Subcutaneous abdominal adipose tissue (tissue), 5 donors: ENCODE measurements at regions not wholly inside any gene's neighbourhood (a gene's known extent, or its start where the extent isn't known, plus 50 kb on each side); places are given as distances from the start of the nearest gene placed in this dataset.
A peak's percentile ranks its signal among the peaks of the same experiment; 100 is the strongest.

ENCODE experiments used
- H3K27ac ChIP-seq: one replicate; pipeline ENCODE4 v1.7.0; 2013; ENCODE audit warnings: low read depth, mild to moderate bottlenecking, inconsistent platforms, low read length, moderate library complexity
- H3K27me3 ChIP-seq, 5 donors: one replicate each; pipeline ENCODE4 v1.7.0; 2013; ENCODE audit warnings: low read length in 5 of 5, inconsistent platforms in 1 of 5; ENCODE audit not compliant: control insufficient read depth in 5 of 5, insufficient read depth in 4 of 5
- H3K36me3 ChIP-seq, 5 donors: one replicate each; pipeline ENCODE4 v1.7.0; 2013; ENCODE audit warnings: low read length in 5 of 5; ENCODE audit not compliant: control insufficient read depth in 5 of 5, insufficient read depth in 5 of 5
- H3K4me1 ChIP-seq, 5 donors: one replicate each; pipeline ENCODE4 v1.7.0; 2013; ENCODE audit warnings: low read length in 5 of 5, mild to moderate bottlenecking in 3 of 5, moderate library complexity in 1 of 5; ENCODE audit not compliant: control insufficient read depth in 5 of 5, insufficient read depth in 5 of 5
- H3K4me3 ChIP-seq, 5 donors: one replicate each; pipeline ENCODE4 v1.7.0; 2013; ENCODE audit warnings: low read length in 5 of 5, low read depth in 1 of 5
- H3K9ac ChIP-seq, 5 donors: one replicate each; pipeline ENCODE4 v1.7.0; 2013; ENCODE audit warnings: low read length in 5 of 5, mild to moderate bottlenecking in 4 of 5, moderate library complexity in 3 of 5
- H3K9me3 ChIP-seq, 5 donors: one replicate each; pipeline ENCODE4 v1.7.0; 2013; ENCODE audit warnings: low read length in 5 of 5; ENCODE audit not compliant: control insufficient read depth in 5 of 5
- donor health status: healthy.
- donor health status: healthy.
- donor health status: healthy.
- donor health status: healthy.
- donor health status: healthy.

DNA sequence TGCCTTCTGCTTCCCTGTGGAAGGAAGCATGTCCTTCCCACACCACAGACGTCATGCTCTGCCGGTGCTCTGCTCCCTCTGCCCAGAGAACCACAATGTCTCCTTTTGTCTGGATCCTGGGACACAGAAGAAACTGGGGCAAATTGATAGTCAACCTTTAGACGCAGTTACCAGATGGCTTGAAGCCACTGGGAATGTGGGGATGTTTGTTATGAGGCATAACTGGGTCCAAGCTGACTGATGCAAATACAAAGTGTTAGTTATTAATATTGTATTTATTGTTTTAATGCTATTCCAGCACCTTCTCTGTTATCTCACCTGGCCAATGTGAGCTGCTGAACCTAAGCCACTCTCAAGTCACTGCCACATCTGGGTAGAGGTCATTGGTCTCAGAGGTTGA is 322.2 kb downstream of the SHANK2 start:
- Histone ChIP-seq H3K9me3 (peaks cover 0 to 13% (median 12%) of the 10 kb centered on the region in 5 donors), H3K4me3 (no peak overlapping the region), H3K27ac (no peak overlapping the region), H3K4me1 (no peaks in the 10 kb centered on the region), H3K9ac (no peak overlapping the region), H3K27me3 (peaks cover 7 to 18% (median 7%) of the 10 kb centered on the region in 5 donors), H3K36me3 (no peaks in the 10 kb centered on the region)

DNA sequence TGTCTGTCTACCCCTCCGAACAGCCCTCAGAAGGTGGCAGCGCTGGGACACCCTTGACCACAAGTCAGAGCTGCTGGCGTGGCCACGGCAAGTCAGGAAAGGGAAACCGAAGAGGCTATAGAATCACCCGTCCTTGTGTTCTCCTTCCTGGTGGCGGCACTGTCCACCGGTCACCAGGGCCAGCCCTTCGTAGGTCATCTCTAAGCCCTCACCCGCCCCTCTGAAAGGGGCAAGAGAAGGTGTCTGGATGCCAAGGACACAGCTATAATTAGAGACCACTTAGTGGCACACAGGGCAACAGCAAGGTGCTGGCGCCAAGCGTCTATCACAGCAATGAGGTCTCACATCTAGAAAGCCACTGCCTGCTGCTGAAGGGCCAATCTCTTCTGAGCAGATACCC is 320.9 kb downstream of the SHANK2 start:
- Histone ChIP-seq H3K36me3 (no peaks in the 10 kb centered on the region), H3K27ac (no peak overlapping the region), H3K4me1 (no peaks in the 10 kb centered on the region), H3K4me3 (no peak overlapping the region), H3K9ac (no peak overlapping the region), H3K9me3 (peaks cover 0 to 13% (median 11%) of the 10 kb centered on the region in 5 donors), H3K27me3 (peaks cover 7 to 18% (median 7%) of the 10 kb centered on the region in 5 donors)

DNA sequence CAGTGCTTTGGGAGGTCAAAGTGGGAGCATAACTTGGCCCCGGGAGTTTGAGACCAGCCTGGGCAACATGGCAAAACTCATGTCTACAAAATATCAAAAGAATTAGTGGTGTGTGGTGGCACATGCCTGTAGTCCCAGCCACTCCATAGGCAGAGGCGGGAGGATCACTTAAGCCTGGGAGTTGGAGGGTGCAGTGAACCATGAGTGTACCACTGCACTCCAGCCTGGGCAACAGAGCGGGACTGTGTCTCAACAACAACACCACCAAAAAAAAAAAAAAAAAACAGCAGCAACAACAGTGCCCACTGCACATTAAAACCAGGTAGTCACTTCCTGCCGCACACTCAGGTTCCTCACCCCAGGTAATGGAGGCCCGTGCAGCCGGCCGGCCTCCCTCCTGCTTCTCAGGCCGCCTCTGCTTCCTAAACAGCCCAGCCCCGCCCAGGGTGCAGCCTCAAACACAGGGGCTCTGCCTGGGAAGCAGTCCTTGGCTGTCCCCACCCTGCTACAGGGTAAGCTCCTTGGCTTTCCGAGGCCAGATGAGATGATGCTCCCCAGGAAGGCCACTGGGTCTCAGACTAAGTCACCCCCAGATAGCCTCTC is 318.3 kb downstream of the SHANK2 start:
- Histone ChIP-seq H3K27ac (no peak overlapping the region), H3K9me3 (peaks cover 0 to 27% (median 23%) of the 10 kb centered on the region in 5 donors), H3K36me3 (no peaks in the 10 kb centered on the region), H3K27me3 (peaks cover 4 to 18% (median 7%) of the 10 kb centered on the region in 5 donors), H3K4me3 (no peak overlapping the region), H3K4me1 (no peaks in the 10 kb centered on the region), H3K9ac (no peak overlapping the region)

DNA sequence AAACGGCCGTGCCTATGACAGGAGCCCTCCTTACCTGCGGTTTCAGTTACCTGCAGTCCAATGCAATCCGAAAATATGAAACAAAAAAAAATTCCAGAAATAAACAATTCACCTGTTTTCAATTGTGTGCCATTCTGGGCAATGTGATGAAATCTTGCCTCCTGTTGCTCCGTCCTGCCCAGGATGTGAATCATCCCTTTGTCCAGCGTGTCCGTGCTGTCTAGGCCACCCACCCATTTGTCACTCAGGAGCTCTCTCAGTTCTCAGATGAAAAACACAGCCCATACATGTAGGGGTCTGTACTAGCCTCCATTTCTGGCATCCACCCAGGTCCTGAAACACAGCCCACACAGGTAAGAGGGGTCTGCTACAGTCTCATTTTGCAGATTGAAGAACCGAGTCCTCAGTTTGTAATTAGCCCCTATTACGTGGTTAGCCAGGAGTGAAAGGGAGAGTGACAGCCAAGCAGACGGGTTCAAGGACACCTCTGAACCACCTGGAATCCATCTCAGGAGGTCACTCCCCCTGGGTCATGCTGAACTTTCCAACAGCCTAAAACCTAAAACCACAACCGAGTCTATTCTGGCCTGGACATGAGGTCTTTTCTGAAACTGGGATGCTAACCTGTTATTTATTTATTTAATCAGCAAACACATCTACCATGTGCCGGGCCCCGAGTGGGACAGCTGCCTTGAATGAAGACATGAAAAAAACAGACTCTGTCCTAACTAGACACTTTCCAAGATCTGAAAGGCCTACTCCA is 317.2 kb downstream of the SHANK2 start:
- H3K36me3 ChIP-seq: no peaks in the 10 kb centered on the region

DNA sequence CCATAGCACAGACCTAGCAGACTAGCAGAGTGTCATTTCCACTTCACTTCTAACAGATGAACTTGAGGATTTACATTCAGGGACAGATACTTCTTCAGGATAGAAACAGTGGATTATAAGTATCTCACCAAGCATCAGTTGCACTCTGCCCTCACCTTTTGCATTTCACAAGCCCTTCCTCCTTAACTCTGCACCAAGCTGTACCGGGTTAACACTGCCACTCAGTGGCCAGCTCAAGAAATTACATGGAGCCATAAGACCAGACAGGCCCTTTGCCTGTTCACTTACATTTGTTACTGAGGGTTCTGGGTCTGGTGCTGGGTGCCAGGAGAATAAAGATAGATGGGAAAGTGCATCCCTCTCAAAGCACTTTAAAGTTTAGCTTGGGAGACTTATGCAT is 309.8 kb downstream of the SHANK2 start:
- Histone ChIP-seq H3K4me3 (peak overlapping the region in 2 of 5 donors; percentile 42 to 46), H3K36me3 (no peaks in the 10 kb centered on the region), H3K9ac (no peak overlapping the region), H3K4me1 (no peaks in the 10 kb centered on the region), H3K9me3 (peaks cover 18 to 72% (median 59%) of the 10 kb centered on the region in 5 donors), H3K27ac (no peak overlapping the region), H3K27me3 (peaks cover 0 to 10% (median 0%) of the 10 kb centered on the region in 5 donors)

More for the DNA sequence above, 317.2 kb downstream of the SHANK2 start:
- Histone ChIP-seq H3K27ac (no peak overlapping the region), H3K4me3 (no peak overlapping the region), H3K4me1 (no peaks in the 10 kb centered on the region), H3K9me3 (peaks cover 0 to 27% (median 16%) of the 10 kb centered on the region in 5 donors), H3K27me3 (peaks cover 4 to 18% (median 7%) of the 10 kb centered on the region in 5 donors), H3K9ac (no peak overlapping the region)

DNA sequence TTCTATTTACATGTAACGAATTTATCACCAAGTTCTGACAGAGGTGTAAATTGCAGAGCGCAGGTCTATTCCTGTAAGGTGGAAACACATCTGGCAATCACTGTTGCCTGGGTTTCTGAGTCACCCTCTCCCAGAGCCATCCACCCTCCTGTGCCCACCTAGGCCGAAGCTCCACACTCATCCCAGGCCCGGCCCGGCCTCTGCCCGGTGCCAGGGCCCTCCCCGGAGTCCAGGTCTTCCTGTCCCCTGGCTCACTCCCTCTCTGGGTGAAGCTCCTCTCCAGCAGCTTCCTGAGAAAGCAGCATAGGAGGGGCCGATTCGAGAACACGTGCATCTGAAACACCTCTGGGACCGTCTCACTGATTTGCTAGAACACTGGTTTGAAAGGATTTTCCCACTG is 308.2 kb downstream of the SHANK2 start:
- H3K9ac ChIP-seq: no peak overlapping the region
- H3K4me3 ChIP-seq: no peak overlapping the region
- no peaks in the 10 kb centered on the region for H3K4me1 ChIP-seq
- H3K9me3 ChIP-seq: peaks cover 18 to 60% (median 55%) of the 10 kb centered on the region in 5 donors
- H3K27me3 ChIP-seq: peaks cover 0 to 10% (median 1%) of the 10 kb centered on the region in 5 donors
- H3K27ac ChIP-seq: no peak overlapping the region
- H3K36me3 ChIP-seq: no peaks in the 10 kb centered on the region

DNA sequence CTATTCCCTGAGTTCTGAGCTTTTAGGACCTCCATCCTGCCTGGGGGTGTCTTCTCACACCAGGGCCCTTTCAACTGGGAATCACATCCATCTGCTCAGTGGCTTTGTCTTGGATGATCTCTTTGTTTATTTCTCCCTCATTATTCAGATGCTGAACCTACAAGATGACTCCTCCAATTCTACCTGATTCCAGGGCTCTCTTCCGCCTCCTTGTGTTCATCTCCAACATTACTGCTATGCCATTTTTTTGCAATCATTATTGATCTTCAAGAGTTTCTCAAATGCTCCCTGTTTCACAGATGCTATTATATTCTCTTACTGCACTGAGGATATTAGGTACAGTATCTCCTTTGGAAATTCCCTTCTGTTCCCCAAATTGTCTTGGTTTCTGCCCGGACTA is 307.7 kb downstream of the SHANK2 start:
- Histone ChIP-seq H3K4me1 (no peaks in the 10 kb centered on the region), H3K9ac (no peak overlapping the region), H3K9me3 (peaks cover 18 to 57% (median 51%) of the 10 kb centered on the region in 5 donors), H3K27ac (no peak overlapping the region), H3K27me3 (peaks cover 0 to 10% (median 2%) of the 10 kb centered on the region in 5 donors), H3K4me3 (no peak overlapping the region), H3K36me3 (no peaks in the 10 kb centered on the region)

DNA sequence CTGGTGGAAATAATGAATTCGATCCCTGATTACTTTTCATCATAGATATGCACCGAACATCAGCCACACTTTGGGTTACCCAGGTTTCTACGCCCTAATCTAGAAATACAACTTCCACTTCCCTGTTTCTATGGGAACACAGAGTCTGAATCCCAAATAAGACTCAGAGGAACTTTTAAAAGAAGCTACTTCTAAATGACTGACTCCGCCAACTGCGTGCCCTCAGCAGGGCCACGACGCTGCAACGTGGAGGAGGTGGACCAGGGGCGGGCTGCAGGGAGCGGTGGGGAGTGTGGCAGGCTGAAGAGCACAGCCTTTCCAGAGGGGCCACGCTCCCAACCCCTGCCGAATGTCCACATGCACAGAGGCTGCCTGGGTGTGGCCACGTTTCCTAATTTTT is 304.0 kb downstream of the SHANK2 start:
- H3K9ac ChIP-seq: no peak overlapping the region
- H3K27me3 ChIP-seq: peaks cover 0 to 10% (median 4%) of the 10 kb centered on the region in 5 donors
- H3K27ac ChIP-seq: no peak overlapping the region
- H3K4me3 ChIP-seq: no peak overlapping the region
- no peaks in the 10 kb centered on the region for H3K4me1 ChIP-seq
- peaks cover 0 to 24% (median 22%) of the 10 kb centered on the region in 5 donors for H3K9me3 ChIP-seq
- no peaks in the 10 kb centered on the region for H3K36me3 ChIP-seq

DNA sequence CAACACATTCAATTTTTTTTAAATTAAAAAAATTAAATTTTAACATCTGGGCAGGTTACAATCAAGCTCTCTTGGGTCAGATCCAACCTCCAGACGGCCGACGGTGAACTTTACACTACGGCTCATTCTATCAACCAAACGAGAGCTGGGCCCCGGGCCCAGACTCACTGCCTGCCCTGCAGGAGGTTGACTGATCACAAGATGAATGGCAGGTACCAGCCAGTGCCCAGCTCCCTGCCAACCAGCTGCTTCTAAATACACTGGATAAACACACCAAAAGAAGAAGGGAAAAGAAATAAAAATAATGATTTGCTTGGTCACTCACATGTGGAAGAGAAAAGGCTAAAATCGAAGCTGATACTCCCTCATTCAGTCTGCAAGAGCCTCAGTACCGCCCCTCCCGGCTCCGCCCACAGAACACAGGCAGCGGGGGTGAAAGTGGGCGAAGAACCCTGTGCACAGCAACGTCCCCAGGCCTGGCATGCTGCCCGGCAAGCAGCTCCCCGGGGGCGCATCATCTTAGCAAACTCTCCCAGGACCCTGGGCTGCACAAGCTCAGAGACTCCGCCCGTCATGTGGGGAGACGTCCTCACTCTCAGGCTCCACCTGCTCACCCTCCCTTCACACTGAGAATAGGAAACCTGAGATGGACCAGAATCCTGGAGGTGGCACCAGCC is 303.4 kb downstream of the SHANK2 start:
- H3K4me1 ChIP-seq: no peaks in the 10 kb centered on the region
- H3K27me3 ChIP-seq: peaks cover 0 to 10% (median 5%) of the 10 kb centered on the region in 5 donors
- peaks cover 0 to 20% (median 16%) of the 10 kb centered on the region in 5 donors for H3K9me3 ChIP-seq
- no peak overlapping the region for H3K4me3 ChIP-seq
- no peak overlapping the region for H3K9ac ChIP-seq
- H3K36me3 ChIP-seq: no peaks in the 10 kb centered on the region
- no peak overlapping the region for H3K27ac ChIP-seq
